Endometrium (tissue), 2 donors: ENCODE measurements at regions not wholly inside any gene's neighbourhood (a gene's known extent, or its start where the extent isn't known, plus 50 kb on each side); places are given as distances from the start of the nearest gene placed in this dataset.

Experiments
- FAIRE-seq: peaks from 2 replicates; lab custom pipeline; 2012; peaks lifted over from hg19 to GRCh38; lab: Jason Lieb, UNC
- donor health status: control.
- donor health status: control.

DNA sequence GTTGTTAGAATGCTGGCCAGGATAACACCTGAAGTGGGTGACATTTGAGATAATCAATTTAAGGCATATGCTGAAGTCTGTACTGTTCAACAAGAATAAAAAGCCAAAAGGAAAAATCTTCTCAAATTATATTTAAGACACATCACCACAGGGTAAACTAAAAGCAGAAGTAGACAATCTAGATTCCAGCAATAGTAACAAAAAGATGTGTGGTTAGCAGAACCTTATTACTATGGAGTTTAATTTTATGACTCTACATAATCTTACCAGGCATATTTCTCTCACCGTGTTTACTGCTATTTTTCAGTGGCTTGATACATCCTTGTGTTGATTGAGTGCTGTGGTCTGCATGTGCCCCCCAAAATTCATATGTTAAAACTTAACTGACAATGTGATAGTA is 300.4 kb upstream of the ZP4 start:
- FAIRE-seq, result no peak

DNA sequence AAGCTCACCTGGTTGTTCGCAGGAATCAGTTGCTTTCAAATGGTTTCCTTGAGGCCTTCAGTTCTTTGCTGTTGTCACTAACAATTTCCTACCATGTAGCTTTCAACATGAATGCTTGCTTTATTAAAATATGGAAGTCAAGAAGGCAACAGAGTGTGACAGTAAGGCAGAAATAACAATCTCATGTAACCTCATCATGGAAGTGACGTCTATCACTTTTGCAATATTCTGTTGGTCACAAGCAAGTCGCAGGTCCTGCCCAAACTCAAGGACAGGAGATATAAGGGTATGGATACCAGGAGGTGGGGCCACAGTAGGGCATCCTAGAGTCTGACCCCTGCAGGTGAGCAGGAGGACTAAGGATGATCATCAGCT is 296.8 kb upstream of the ZP4 start:
- no peak for FAIRE-seq

DNA sequence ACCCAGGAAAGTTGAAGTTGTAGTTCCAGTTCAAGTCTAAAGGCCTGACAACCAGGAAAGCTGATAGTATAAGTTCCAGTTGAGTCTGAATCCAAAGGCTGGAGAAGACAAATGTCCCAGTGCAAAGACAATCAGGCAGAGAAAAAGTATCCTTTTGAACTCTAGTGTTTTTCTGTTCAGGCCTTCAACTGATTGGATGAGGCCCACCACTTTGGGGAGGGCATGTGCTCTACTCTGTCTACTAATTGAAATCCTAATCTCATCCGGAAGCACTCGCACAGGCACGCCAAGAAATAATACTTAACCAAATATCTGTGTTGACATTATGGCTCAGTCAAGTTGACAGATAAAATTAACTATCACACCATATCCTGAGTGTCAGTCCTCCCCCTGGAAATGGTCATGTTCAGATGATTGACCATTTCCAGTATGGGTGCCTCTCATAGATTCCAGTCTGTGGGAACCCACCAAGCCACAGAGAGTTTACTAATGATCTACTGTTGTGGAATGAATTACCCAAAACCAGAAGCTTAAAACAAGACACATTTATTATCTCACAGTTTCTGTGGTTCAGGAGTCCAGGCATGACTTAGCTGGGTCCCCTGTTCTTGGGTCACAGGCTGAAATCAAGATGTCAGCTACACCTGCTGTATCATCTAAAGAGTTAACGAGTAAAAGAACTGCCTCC is 296.3 kb upstream of the ZP4 start:
- FAIRE-seq, result no peak

DNA sequence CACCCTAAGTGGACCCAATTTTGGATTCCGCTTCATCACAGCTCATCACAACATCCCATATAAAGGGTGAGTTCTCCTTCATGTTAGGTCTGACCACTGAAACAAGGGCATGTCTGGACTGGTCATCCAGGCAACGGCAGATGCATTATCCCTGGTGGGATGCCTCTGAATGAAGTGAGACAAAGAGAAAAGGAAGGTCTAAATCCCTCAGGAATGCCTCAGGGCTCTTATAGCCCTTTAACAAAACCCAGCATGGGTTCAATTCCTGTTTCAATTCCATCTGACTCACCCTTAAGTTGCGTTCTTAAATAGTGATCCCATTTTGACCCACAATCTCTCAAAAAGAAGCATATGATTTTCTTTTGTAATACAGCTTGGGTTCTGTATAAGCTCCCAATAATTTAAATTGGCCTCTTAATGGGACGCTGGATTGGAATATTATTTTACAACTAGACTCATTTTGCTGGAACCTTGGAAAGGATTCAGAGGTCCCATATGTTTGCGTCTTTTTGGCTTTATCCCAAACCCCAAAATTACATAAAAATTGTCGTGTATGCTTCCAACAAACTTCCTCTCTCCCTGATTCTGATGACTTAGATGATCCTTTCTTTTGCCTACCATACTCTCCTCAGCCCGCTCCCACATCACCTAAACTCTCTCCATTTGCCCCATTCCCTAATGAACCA is 287.4 kb upstream of the ZP4 start:
- no peak for FAIRE-seq

DNA sequence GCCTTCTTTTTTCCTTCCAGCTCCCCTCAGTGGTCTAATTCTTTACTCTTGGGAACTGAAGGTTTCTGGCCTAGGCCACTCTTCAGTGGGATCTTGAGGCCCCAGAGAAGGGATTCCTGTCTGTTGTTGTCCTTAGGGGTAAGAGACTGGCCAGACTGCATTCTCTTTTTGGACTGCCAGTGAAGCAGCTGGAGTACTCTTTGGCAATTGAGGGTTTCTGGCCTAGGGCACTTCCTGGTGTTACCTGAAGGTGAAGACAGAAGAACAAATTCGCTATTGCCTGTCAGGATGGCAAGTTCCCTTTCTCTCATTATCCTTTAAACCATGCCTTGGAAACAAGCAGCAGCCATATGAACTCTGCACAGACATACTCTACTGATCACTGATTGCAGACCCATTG is 286.6 kb upstream of the ZP4 start:
- no peak for FAIRE-seq

DNA sequence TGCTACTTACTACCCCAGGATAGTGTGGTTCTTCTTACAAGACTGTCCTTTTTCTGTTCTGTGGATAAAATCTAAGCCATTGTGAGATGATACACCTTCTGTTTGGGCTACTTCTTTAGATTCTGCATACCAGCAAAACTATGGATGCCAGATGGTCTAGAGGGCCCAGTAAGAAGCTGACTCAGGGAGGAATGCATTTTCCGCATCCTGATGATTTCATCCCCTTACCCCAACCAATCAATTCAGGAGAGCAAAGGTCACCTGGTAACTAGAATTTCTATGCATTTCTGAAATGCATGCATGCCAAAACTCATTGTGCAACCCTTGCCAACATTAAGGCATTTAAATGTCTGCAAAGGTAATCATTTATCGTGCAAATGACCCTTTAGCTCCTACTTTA is 285.7 kb upstream of the ZP4 start:
- FAIRE-seq, result no peak

DNA sequence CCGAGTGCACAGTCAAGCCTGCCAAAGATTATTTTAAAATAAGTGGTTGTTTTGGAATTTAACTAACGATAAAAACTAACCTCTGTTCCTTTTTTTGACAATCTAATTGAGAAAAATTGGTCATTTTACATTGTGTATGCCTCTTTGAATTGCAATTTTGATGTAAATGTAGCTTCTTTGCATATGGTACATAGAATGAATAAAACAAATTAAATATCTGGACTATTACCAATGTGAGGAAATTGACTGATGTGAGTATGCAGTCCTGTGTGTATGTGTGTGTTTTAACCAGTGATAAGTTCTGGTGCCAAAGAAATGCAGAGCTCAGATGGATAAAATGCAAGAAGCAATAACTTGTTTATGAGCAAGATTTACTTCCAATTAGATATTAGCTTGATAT is 281.3 kb upstream of the ZP4 start:
- FAIRE-seq, result no peak

DNA sequence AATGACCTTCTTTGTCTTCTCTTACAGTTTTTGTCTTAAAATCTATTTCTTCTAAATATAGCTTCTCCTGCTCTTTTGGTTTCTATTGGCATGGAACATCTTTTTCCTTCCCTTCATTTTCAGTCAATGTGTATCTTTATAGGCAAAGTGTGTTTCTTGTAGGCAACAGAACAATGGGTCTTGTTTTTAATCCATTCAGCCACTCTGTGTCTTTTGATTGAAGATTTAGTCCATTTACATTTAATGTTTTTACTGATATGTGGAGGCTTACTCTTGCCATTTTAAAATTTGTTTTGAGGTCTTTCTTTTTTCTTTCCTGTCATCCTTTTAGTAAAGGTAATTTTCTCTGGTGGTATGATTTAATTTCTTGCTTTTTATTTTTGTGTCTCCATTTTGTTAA is 271.2 kb upstream of the ZP4 start:
- FAIRE-seq, result no peak

DNA sequence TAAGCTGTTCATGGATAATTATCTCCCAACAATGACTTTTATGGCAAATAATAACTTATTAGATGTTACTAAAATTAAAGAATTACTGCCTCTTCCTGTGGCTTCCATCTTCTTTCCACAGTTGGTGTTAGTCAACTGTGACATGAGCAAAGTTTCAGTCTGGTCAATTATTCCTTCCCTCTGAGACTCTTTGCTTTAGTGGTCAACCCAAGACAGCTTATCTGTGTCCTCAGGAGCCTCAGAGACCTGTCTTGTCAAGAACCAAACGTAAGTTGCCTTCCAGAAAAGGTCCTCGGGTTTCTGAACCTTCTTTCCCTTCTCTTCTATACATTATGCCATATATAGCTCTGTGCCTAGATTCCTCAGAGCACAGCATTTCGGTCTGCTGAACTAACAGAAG is 263.2 kb upstream of the ZP4 start:
- no peak for FAIRE-seq

DNA sequence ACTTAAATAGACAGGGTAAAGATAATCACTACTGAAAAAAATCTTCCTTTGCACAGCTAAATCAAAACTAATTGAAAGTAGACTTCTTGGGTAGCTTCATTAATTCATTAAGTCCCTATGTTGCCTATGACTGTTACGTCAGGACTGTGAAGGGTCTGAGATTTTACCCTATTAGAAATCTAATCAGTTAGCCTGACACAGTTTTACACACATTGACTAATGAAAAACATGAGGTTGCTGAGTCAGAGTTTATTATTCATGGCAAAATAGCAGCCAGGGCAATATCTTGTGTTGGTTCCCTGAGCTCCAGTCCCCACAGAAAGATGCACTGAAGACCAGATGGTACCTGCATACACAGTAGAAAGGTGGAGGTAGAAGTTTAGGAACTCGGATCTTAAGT is 262.5 kb upstream of the ZP4 start:
- FAIRE-seq, result no peak

DNA sequence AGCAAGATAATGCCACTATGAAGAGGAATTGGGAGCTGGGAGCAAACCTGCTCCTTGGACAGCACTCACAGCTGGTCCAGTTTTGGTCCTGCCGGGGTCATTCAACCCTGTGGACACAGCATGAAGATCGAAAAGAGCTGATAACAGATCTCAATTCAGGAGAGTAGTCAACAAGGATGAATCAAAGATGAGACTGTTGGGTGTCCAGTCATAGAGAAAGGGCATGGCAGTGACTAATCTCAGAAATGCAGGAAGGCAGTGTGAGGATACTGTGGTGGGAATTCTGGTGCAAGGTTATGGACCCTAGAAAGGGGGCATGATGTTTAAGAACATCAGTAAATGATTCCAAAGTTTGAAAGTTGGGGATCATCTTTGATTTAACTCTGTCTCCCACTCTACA is 261.4 kb upstream of the ZP4 start:
- FAIRE-seq, result no peak

DNA sequence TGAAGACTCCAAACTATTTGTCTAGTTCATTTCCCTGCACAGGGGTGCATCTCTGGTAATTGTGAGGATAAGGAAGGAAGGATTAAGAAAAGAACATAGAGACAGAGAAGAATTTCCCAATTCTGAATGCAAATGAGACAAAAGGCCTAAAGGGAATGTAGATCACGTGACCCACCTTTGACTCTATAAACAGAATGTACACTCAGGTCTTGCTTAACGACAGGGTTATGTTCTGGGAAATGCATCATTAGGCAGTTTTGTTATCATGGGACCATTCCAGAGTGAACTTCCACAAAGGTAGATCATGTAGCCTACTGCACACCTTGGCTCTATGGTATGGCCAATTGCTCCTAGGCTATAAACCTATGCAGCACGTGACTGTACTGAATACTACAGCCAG is 252.3 kb upstream of the ZP4 start:
- FAIRE-seq, result no peak

DNA sequence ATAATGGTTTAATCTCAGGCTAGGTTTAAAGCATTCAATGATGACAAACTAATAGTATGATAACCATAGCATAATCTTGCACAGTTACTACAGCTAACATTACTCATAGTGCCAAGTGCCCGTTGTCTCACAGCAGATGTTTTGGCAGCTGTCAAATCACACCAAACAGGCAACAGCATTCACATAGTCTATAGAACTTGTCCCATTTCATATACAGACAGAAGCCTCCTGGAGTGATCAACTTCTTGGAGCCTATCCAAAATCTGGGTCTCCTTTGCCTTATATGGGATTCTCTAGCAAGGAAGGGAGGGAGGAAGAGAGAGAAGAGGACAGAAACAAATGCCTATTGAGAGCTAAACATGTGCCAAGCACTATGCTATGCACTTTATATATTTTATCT is 250.6 kb upstream of the ZP4 start:
- no peak for FAIRE-seq

DNA sequence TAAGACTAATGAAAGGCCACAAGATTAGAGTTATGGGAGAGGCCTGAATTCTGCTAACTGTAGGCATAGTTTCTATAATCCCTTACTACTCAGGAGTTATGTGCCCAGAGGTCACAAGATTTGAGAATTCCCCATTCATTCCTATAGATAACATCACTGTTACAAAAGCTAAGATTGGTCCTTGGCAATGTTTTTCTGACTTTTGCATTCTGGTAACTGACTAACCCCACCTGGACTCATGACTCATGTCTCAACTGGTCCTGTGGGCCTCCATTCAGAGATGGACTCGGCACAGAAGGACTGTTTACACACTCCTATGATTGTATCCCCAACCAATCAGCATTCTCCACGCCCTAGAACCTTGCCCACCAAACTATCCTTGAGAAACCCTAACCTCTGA is 249.0 kb upstream of the ZP4 start:
- FAIRE-seq, result no peak

DNA sequence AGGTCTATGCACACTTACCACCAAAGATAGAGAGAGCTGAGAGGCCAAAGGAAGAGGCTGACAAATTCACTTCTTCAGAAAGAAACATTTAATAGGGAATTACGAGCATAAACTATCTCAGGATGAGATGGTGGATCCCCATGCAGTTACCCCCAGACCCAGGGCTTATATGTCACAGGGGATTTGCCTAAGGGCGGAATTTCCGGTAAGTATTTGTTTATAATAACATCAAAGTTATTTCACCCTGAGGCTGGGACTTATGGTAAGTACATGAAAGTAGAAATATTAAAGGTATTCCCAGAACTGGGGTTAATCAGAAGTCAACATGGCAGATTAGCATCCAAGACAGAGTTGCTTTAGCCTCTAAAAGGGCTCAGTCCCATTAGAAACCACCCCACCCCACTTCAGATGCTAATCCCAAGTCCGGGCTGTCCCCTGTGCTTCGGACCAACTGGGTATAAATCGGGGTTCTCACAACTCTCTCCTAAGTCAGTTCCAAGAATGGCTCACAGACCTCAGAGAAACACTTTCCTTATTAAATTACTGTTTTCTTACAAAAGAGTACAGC is 247.4 kb upstream of the ZP4 start:
- no peak for FAIRE-seq

DNA sequence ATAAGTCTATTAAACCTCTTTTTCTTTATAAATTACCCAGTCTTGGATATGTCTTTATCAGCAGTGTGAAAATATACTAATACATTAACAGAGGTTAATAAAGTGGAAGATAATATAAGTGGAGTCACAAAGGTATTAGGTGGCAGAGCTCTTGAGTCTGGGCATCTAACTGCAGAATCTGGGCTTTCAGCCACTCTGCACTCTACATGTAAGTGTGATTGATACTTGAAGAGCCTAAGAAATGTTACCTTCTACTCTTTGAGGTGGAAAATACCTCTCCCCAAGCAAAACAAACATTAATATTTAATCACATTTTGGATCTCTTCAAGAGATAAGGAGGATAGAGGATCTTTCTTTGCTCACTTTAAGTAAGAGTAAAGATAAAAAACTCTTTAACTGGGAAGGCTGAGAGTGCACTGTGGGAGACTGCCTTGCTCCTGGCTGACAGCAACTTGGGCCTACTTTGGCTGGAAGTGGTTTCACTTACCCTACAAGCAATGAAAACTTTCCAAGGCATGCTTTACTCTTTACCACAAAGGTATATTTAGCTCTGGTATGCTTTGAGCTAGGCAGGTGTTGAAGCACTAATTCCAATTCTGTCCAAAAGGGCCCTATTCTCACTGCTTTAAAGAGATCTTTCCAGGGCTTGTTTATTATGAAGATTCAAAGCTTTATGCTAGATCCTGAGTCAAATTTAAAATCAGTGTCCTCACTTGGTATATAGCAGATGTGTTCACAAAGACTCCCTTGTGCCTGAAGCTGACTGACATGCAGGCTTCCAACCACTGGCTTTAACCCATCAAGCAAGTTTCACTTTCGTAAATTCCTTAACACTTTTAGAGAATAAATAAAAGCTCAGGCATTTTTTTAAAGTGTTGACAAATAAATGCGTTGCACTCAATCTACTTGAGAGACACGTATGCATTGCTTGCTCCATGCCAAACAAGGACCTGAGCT is 245.3 kb upstream of the ZP4 start:
- no peak for FAIRE-seq

DNA sequence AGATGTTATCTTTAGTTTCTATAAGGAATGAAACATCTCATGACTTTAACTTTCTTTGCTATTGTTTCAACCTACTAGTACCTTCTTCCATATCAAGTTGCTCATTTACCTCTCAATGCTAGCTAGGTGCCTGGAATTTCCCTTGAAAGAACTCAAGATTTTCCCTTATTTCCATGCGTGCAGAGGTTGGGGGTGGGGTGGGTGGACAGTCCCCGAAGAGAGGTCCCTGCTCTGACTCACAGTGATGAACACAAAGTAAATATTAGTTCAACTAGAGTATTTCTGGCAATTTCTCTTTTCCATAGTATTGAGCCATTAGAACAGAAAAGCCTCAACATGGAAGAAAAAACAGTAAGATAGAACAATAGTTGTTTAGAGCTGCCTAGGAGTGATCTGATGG is 239.0 kb upstream of the ZP4 start:
- FAIRE-seq, result no peak

DNA sequence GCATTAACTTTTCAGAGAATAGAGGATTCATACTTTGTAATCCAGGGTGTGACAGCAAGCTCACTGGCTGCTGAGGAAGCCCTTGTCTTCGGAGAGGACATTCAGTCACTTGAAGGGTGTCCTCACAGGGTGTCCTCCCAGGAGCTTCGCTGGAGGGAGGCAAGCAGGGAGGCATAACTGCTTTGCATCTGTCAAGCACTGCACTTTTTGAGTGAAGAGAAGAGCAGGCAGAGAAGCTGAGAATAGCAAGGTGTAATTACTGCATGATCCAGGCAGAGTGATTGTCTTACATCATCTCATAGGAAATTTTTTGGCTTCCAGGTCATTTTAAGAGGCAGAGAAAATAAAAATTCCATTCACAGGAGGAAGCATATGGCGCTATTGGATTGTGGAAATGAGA is 232.5 kb upstream of the ZP4 start:
- FAIRE-seq, result no peak

DNA sequence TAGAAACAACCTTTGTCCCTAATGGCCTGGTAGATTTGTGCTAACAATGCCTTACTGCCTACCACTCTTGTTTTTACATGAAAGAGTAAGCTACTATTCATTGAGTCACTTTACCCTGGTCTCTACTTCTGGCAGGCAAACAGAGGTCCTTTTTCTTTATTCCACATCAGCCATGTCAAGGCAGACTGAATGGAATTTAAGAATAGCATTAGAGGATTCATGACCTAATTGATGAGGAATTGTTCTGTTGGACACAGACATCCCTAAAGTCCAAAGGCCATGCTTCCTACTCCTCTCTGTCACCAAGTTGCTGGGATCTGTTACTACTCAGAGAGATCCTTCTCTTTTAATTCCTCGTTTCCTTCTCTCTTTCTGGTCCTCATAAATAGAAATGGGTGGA is 229.1 kb upstream of the ZP4 start:
- no peak for FAIRE-seq

DNA sequence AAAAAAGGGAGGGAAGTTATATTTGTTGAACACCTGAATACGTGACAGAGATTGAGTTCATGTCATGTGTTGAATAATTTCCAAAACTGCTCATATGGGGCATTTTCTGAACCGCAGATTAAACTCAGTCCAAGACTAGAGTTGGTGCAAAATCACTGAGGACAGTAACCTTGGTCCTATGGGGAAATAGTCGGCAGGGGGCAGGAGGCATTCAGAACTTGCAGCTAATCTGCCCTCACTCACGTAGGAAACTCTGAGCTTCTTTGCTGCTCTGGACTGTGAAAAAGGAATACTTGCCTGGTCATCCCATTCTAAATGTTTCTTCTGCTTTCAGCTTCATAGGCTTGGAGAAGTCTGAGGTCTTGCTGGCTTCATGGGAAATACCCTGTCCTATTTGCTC is 228.3 kb upstream of the ZP4 start:
- FAIRE-seq, result no peak

DNA sequence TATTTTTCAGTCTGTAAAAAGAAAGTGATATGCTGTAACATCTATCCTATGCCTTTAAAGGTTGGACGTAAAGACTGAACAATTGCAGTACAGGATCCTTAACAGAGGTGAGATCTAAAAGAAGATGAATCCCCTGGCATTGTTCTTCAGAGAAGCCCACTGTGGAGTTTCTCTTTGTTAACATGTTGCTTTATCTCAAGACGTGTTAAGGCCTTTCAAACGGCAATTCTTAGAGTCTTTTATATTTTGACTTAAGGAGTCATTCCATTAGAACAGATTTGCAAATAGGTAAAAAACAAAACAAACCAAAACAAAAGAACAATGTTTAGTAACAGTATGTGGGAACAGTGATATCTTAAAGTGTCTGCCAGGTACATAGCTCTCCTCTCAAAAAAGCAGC is 225.1 kb upstream of the ZP4 start:
- no peak for FAIRE-seq

DNA sequence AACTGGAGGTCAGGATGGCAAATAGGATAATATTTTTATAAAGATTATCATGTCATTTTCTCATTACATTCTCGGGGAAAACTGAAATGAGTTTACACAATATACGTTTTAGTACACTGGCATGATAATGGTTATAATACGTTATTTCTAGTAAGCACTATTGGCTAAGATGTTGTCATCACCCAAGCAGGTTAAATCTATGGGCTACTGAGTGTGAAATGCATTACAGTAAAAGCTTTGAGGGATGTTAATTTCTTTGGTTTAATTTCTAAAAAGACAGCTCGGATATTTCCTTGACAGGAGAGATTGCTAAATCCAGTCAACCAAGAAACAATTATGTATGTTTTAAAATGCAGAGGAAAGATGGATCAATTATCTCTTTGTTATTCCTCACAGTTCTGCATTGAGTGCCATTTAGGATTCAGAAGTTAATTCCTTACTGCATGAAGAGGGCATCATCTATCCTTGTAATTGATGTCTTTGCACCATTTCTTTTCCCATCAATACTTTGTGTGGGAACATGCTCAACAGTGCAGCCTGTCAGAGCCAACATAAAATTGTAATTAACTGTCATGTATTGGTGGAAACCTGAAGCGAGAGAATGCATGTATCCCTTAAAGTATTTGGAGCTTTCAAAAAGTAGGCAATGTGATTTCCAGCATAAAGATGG is 222.4 kb upstream of the ZP4 start:
- no peak for FAIRE-seq
